ENCODE measurements at regions not wholly inside any gene's neighbourhood (a gene's known extent, or its start where the extent isn't known, plus 50 kb on each side); places are given as distances from the start of the nearest gene placed in this dataset.

DNA sequence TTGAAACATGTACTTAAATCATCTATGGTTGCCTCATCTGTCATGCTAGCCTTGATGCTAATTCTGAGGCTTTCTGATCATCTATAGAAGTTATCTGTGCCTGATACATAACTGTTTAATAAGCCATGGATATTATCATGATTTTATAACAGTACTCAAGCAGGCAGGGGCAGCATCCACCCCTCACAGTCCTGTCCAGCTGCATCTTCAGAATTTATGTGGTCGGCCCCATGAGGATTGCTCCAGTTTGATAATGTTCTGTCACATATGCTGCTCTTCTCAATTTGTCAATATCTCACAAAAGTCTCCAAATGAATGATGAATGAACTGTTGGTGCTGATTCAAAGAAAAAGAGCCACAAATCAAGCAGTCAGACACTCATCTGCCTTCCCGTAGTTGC is 335.1 kb upstream of the POM121L12 start:
- DNase-seq (ENCODE audit: low spot score) = no peak

DNA sequence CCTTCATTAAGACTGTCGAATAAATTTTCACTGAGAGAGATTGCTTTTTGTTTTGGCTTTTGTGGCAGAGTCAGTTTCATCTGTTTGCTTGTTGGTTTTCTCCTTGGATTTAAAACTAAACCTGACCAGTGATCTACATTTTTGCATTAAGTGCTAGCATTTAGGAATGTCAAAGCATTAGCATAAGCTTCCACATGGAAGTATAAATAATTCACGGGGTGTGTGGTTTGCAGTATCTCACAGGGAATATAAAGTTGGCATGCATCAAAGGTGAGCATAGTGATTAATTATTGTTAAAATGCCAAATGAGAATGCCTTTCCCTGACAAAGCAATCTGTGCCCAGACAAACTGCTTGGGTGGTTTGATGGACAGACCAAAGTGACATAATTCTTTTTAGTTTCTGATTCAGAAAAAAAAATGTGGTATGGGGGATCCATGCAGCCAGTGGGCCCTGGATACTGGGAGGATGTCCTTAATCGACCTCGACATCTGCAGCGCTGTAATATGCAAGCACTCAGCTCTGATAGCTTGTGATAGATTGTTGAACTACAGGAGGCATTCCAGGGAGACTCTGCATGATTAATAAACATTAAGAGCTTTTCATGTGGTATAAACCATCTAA is 339.3 kb upstream of the POM121L12 start:
- DNase-seq (ENCODE audit: low spot score) = no peak

DNA sequence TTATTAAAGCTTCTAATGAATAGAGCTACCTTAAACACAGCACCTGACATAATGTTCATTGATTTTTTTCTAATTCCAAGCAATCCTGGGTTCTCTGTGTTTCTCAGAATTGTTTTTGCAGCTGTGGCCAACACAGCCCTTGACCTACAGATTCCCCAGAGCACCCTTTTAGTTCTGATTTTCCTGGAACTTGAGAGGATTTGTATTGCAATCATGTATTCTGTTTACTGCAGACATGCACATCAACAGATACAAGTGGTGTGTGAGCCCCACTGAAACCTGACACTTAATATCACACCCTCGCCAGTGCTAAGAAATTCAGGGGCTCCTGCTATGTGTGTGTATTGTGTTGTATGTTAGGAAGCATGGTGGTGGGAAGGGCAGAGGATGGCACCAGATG is 344.2 kb upstream of the POM121L12 start:
- DNase-seq (ENCODE audit: low spot score) = no peak

DNA sequence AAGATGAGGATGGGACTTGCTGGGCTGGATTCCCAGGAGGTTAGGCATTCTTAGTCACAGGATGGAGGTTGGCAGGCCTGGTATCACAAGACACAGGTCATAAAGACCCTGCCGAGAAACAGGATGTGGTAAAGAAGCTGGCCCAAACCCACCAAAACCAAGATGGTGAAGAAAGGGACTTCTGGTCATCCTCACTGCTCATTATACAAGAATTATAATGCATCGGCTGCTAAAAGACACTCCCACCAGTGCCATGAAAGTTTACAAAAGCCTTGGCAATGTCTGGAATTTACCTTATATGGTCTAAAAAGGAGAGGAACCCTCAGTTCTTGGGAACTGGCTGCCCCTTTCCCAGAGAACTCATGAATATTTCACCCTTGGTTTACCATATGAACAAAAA is 345.5 kb upstream of the POM121L12 start:
- DNase-seq (ENCODE audit: low spot score) = no peak

DNA sequence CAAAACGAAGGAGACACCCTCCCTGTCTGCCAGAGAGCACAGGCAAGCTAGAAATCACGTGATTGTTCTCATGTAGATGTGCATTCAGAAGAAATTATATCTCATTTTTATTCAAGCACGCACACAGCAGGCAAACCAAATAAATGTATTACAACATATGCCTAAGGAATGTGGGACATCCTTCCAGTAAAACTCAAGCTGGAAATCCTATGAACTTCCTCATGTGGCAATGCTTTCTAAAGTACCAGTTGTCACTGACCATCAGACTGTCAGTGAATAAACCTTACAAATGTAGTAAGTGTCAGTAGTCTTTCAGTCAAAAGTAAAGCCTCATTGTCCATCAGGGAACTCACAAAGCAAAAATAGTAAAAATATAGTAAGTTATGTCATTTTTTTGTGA is 350.1 kb upstream of the POM121L12 start:
- DNase-seq (ENCODE audit: low spot score) = no peak

DNA sequence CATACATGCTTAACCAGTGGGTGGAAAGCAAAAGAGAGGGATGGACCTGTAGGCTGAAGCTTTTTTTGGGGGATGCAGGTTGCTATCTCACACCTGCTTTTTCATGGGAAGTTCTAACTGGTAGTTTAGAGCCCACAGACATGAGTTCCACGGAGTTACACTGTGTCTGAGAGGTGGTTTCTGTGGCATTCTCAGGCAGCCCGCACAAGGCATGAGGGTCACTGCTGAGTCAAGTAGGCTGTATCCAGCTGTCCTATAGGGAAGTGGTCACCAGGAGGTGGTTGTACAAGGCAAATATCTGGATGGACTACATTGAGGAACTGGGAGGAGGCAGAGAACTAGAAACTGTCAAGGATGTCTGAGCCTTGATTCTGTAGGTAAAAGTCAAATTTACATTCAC is 351.0 kb upstream of the POM121L12 start:
- no peak for DNase-seq (ENCODE audit: low spot score)

DNA sequence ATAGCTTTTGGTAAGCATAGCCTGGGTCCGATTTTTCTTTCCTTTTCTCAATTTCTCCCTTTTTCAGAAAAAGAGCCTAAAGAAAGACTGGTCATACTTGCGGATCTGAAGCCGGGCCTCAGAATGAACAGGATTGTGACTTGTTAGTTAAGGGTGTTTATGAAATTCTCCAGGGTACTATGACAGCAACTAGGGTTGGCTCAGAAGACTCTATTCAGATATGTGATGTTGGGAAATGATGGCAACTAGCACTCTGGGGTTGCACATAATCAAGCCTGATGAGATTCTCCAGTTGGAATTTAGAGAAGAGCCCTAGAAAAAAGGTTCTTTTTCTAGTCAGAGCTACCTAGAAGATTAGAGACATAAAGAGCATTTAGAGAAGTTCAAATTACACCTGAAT is 352.4 kb upstream of the POM121L12 start:
- no peak for DNase-seq (ENCODE audit: low spot score)

DNA sequence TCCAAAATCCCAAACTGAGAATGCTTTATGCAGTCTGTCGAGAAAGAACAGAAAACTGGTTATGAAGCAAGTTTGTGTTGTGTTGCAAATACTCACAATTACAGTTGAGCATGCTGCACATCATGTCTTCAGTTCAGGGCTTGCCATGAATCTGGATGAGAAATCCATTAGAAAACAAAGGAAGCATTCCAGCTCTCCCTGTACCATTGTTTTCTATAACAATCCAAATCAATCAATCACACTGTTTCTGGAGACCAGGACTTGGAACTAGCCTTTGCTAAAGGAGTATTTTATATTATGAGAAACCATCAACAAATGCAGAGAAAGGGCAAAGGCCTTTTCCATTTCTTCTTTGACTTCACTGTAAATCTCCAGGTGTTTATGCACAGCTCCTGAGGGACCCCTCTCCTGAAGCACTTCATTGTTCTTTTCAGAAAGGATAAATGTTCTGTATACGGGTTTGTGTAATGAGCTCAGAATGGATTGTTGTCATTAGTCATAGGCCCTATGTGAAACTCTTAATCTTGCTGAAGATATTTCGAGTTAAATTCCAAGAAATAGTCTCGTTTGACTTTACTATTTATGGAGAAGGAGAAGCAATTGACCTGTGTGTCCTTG is 364.7 kb upstream of the POM121L12 start:
- no peak for DNase-seq (ENCODE audit: low spot score)

DNA sequence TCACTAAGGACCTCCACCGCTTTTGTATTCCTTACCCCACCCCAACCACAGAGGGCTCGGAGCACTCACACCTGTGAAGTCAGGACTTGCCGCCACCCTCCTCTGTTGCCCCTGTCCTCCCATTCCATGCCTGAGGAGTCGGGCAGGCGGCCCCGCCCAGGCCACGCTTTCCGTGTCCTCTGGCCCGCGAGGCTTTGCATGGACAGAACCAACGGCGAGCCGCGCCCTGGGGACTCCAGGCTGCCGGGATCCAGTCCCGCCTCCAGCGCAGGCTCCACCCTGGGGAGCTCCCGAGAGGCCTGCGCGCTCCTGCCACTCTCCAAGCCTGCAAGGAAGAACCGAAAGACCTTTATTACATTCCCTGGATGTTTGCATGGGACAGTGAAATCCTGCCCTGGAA is 366.4 kb upstream of the POM121L12 start:
- no peak for DNase-seq (ENCODE audit: low spot score)

DNA sequence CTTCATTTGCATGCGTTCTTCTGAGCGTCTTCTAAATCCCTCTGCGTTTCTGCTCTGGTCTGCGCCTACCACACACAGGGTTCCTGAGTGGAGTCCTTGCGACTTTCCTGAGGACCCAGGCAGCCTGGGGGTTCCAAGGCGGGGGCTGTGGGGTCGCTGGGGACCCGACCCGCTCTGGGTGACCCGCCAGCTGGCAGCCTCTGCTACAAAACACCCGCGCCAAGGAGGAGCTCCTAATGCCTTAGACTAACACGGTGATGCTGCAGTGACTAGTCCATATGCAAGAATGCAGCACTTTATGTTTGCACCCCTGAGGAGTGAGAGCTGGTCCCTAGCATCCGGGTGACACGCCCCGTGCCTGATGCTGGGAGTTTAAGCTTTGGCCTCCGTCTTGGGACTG is 367.0 kb upstream of the POM121L12 start:
- no peak for DNase-seq (ENCODE audit: low spot score)

DNA sequence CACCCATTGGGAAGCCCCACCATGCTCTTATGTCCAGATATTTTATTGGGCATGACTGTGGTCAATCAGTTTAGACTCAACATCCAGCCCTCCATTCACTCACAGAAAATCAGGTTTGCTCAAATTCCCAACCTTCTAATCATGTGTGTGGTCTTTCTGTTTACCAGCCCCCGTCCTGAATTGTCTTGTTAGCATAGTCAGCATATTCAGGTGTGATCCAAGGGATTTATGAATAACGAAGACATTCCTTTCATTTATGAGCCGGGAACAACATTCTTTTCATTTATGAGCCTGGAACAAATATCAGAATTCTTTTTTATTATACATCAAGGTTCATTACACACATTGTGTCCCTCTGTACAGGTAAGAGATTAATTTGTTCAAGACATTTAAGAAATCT is 376.3 kb upstream of the POM121L12 start:
- no peak for DNase-seq (ENCODE audit: low spot score)

DNA sequence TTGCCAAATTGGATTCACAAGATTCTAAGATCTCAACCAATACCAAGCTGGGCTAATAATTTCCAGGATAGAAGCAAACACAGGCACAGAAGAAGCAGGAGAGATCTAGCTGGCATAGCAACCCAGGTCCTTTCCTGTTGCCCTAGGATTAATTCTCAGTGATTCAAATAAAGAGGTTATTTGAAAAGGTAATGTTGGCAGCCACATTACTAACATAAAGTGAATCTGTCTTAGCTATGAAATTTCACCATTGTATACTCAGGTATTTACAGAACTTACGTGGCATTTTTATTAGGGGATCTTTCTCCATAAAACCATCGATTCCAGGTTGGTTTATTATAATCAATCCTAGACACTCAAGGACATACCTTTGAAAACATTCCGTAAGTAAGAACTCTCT is 379.3 kb upstream of the POM121L12 start:
- DNase-seq (ENCODE audit: low spot score) = no peak

DNA sequence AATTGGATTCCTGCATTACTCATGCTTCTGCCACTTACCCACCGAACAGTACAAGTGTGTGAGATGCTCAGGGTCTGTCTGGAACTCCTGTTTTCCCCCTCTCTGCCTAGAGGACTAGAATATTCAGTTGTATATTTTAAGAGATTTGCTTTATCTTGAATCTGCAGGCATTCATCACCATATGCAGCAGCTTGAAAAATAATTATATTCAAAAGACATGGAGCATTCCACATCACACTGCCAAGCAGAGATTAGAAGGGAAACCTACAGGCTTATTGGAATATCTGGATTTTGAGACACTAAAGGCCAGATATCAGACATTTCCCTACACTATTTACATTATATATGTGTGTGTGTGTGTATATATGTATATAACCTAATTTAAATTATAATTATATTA is 382.8 kb upstream of the POM121L12 start:
- no peak for DNase-seq (ENCODE audit: low spot score)

DNA sequence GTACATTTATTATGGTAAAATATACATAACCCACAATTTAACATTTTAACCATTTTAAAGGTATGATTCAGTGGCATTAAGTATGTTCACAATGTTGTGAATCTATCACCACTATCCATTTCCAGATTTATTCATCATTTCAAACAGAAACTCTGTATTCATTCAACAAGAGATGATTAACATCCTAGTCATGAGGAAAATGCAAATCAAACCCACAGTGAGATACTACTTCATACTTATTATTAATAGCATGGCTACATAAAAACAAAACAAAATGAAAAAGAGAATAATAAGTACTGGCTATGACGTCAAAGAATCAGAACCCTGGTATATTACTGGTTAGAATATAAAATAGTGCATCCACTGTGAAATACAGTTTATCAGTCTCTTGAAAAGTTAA is 386.6 kb upstream of the POM121L12 start:
- no peak for DNase-seq (ENCODE audit: low spot score)

DNA sequence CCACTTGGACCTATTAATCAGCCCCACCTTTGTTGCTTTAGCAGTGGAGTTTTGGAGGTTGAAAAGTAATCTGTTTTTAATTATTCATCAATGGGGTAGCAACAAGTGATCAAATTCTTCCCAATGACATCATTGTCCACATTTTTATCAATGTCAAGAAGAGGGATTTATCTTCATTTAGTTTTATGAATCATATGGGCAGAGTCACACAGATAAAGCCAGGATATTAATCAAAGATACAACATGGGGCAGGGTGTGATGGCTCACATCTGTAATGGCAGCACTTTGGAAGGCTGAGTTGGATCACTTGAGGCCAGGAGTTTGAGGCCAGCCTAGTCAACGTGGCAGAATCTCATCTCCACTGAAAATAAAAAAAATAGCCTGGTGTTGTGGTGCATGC is 388.4 kb upstream of the POM121L12 start:
- no peak for DNase-seq (ENCODE audit: low spot score)

DNA sequence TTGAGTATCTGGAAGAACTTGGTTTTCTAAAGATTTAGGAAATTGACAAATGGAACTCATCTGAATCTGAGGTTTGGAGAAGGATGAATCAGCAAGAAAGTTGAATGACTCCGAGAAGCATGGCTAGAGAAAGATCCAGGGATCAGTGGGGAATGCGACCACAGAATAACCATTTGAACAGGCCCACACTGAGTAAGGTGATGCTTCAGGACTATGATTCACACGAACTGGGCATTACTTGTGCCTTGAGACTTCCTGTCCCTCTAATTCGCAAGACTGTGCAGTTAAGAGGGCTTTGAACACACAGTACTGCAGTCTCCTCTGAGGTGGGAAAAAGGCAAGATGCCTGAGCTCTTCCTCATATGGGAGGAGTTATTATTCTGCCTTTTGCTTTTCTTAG is 395.5 kb upstream of the POM121L12 start:
- no peak for DNase-seq (ENCODE audit: low spot score)

DNA sequence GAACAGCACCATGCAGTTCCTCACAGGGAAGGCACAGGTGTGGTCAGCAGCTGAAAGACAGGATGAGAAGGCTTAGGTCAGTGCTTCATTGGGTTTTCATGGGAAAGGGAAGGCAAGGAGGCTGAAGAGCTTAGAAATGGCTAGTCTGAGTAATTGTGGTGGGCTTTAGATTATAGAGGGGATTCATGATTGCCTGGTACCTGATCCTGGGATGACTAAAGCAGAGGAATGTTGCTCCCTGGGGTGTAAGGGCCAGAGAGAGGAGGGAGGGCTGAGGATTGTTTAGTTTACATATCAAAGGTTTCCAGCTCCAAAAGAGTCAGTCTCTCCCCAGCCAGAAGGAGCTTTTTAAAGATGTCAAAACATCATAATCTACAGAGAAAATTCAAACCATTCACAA is 396.3 kb upstream of the POM121L12 start:
- no peak for DNase-seq (ENCODE audit: low spot score)

DNA sequence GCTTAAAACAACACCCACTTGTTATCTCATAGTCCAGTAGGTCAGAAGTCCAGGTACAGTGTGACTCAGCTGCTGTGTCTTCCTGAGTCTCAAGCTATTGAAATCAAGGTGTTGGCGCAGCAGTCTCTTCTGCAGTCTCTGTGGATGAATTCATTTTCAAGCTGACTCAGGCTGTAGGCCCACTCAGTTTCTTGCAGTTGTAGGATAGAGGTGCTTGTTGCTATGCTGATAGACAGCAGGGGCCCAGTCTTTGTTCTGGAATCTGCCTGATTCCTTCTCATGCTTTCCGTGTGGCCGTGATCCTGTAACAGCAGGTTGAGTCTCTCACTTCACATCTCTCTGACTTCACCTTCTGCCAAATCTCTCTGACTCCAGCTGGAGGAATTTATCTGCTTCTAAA is 400.4 kb upstream of the POM121L12 start:
- DNase-seq (ENCODE audit: low spot score) = no peak

DNA sequence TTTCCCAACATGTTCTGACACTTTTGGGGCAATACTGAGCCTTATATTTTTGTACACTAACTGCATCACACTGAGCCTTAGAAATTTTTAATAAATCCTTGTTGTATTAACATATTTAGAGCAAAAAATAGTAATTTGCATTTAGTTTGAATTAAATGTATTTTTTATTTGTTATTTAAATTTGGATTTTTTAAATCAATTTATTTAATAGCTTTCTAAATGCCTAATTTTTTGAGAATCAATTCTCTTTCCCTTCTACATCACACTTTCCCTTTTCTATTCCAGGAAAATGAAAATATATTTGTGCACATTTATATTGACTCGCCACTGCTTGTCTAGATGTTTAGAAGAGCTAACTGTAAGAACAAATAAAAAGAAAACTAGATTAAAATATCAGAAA is 414.6 kb upstream of the POM121L12 start:
- no peak for DNase-seq (ENCODE audit: low spot score)

DNA sequence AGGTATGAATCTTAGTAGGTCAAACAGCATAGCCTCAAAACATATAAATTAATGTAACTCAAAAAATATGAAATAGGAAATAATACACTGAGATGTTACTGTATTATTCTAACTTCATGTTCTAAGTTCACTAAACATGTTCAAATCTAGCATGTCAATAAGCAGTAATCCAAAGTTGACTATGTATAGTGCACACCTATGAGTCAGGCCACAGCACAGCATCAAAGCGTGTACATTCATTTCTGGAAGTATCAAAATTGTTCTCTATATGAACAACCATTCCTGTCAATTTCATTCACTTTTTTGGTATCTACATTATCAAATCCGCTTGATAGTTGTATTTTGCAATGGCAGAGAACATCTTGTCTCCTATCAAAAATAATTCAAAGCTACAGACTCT is 418.9 kb upstream of the POM121L12 start:
- DNase-seq (ENCODE audit: low spot score) = no peak

DNA sequence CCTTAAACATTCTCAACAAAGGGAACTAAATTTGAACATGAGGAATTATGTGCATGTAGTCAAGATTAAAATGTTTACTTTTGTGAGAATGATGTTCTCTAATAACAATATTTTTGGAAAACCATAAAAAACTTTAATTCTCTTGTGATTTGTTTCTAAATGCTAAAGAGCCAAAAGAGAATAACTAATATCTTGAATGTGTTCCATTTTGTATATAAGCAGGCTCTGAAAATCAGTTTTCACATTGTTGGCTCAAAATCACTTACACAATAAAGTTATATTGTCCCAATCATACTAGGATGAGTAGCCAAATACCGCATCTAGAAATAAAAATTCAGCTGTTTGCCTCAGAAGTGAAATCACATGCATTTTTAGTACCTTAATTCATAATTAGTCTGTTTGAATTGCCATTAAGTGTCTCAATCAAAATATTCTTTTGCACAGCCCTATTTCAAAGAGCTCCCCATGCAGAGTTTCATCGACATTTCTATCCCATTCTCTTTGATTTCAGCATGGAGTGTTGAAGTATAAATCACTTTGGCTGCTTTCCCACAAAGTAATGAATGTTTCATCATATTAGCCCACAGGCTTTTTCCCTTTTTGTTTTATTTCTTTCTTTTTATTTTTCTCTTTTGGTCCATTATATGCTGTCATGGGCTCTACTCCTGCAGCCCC is 420.3 kb upstream of the POM121L12 start:
- no peak for DNase-seq (ENCODE audit: low spot score)

DNA sequence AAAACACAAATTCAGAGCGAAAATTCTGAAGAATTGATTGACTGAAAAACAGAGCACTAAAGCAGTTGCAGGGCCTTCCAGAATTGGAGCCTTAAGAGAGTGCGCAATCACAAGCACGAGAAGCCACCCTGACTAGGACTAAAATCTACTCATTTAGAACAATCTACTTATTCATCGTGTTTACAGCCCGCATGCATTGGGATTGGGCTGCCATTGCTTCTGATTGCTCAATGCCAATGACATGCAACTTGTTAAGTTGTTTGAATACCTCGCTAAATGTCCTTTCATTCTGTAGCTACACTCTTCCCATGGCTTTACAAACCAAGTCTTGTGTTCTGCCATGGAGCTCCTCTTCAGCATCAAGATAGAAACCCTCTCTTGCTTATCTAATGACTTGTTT is 425.9 kb upstream of the POM121L12 start:
- no peak for DNase-seq (ENCODE audit: low spot score)

DNA sequence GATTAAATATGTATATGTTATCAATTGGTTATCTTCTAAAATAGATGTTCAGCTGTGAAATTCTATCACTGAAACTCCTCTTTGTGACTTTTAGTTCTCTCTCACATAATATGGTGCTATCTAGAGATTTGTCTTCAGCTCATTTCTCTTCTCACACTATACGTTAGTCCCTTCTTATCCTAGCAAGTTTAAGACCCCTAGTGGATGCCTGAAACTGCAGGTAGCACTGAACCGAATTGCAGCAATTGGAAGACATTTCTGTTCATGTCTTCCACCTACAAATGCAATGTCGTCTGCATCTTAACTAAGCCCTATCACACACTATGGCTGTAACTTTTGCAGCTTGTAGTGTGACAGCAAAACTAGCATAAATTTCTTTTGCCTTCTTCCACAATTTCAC is 442.7 kb upstream of the POM121L12 start:
- DNase-seq (ENCODE audit: low spot score) = no peak

DNA sequence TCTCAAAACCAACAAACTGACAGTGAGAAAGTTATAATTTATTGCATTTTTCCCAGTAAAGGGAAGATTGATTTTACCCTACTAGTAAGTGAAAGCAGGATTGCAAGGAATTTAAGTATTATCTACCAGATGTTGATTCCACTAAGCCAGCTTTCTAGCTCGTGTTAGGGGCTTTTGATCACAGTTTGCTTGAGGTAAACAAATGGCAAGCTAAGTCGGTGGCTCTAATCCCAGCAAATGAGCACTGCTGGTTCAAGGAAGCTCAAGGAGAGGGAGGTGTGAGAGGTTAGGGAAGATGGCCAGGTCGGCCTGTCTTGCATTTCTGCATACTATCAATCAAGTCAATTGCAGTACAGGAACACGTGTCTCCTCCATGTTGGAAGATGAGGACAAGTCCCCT is 448.7 kb upstream of the POM121L12 start:
- DNase-seq (ENCODE audit: low spot score) = no peak
